ENCODE measurements at regions not wholly inside any gene's neighbourhood (a gene's known extent, or its start where the extent isn't known, plus 50 kb on each side); places are given as distances from the start of the nearest gene placed in this dataset.

DNA sequence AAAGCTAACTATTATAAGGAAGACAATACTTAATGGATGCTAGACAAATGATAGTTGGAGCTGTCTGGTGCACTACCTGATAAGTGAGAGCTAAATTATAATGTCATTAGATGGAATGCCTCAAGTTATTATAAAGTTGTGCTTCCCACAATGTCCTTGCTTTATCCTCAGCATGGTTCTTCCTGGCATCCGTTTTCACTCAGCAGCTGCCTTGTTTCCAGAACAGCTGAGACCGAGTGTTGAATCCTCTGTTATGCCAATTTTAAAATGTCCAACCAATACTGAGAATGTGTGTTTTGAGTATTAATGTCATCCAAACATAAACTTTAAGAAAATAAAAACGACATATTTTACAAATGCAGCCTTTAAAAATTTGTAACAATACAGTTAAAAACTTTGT, 286.7 kb upstream of the SOX2 start:
- no peak for TF ChIP-seq CTCF (IDR thresholded peaks at IDR 0.05)
- no peak for TF ChIP-seq POLR2A (IDR thresholded peaks at IDR 0.05)

Data from body of pancreas (tissue), 4 donors.